ENCODE measurements at regions not wholly inside any gene's neighbourhood (a gene's known extent, or its start where the extent isn't known, plus 50 kb on each side); places are given as distances from the start of the nearest gene placed in this dataset.

DNA sequence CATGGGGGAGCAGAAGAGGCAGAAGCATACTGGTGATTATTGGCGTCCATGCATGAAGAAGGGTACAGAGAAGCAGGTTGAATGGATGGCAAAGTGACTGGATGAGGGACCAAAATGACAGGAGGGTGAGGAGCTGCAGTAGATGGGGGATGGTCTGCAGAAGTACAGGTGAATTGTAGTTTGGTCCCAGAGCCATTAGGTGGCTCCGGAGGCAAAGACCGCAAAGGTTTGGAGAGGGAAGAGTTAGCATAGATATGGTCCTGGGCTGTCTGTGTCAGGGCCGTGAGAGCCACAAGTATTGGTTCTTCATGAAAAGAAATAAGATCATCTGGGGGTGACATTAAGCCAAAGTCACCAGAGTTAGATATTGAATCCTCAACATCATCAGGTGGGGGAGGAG lies 59.0 kb upstream of the ZNF726 start:
- no peak overlapping the region for H3K27ac Mint-ChIP-seq
- H3K4me3 Mint-ChIP-seq, result no peak overlapping the region
- peaks cover 27% of the 10 kb centered on the region for H3K9me3 Mint-ChIP-seq
- POLR2A ChIA-PET, result no interaction called here
- no peak for DNase-seq
- no peaks in the 10 kb centered on the region for H3K27me3 Mint-ChIP-seq
- peaks cover 2% of the 10 kb centered on the region for H3K36me3 Mint-ChIP-seq
- H3K4me1 Mint-ChIP-seq, result no peaks in the 10 kb centered on the region
- ATAC-seq (ENCODE audit: low read depth), result no peak

DNA sequence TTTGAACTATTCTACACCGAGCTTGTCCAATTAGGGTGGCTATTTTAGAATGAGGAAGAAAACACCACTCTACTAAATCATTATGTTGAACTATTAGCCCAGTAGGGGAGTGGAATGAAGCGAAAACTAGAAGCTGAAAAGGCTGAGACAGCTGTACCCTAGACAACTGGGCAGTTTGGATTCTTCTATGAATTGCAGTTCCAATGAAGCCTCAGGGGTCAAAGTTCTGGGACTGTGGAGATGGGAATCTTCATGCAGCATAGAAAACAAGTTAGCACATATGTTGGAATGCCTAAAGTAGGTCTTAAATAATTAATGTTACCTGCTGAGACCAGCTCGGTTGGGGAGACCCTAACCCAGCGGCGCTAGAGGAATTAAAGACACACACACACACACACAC lies 62.7 kb upstream of the ZNF726 start:
- Mint-ChIP-seq H3K36me3 (peaks cover 2% of the 10 kb centered on the region), H3K4me3 (no peak overlapping the region), H3K4me1 (no peaks in the 10 kb centered on the region), H3K27me3 (no peaks in the 10 kb centered on the region), H3K9me3 (peaks cover 38% of the 10 kb centered on the region), H3K27ac (no peak overlapping the region)
- DNase-seq (no peak), ATAC-seq (ENCODE audit: low read depth) (no peak)
- POLR2A ChIA-PET, result no interaction called here

DNA sequence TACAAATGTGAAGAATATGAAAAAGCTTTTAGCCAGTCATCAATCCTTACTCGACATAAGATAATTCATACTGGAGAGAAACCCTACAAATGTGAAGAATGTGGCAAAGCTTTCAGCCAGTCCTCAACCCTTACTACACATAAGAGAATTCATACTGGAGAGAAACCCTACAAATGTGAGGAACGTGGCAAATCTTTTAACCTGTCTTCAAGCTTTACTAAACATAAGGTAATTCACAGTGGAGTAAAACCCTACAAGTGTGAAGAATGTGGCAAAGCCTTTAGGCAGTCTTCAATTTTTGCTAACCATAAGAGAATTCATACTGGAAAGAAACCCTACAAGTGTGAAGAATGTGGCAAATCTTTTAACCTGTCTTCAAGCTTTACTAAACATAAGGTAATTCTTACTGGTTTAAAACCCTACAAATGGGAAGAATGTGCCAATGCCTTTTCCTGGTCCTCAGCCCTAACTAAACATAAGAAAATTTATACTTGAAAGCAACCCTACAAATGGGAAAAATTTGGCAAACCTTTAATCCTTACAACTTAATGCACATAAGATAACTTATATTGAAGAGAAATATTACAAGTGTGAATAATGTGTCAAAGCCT lies 74.1 kb upstream of the ZNF681 start:
- Mint-ChIP-seq H3K27me3 (no peaks in the 10 kb centered on the region), H3K36me3 (peaks cover 7% of the 10 kb centered on the region), H3K9me3 (peaks cover 29% of the 10 kb centered on the region), H3K27ac (no peak overlapping the region), H3K4me1 (no peaks in the 10 kb centered on the region), H3K4me3 (no peak overlapping the region)
- ATAC-seq (ENCODE audit: low read depth) (no peak), DNase-seq (no peak)
- POLR2A ChIA-PET, result no interaction called here

DNA sequence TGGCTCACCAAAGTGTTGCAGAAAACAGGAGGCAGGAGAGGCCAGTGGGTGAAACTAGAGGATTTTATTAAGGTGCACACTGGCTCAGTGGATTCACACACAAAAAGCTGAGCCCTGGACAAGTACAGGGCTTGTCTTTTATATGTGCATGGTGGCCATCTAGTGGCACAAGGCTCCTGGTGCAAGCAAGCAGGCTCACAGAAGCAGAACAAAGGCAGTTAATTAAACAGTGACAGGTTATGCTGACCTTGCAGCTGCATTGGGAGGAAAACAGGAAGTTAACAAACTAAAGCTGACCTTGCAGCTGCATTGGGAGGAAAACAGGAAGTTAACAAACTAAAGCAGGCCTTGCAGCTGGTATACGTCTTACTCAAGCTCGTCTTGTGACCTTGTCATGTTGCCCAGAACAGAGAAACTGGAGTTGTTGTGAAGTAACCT lies 65.3 kb upstream of the ZNF681 start:
- Mint-ChIP-seq H3K4me3 (no peak overlapping the region), H3K27me3 (no peaks in the 10 kb centered on the region), H3K36me3 (peaks cover 6% of the 10 kb centered on the region), H3K4me1 (peaks cover 3% of the 10 kb centered on the region), H3K9me3 (peaks cover 32% of the 10 kb centered on the region), H3K27ac (no peak overlapping the region)
- POLR2A ChIA-PET, result interaction anchor here (0.8 kb wide), 1 partner anchor 65 kb away, joined by 3 read pairs; the partner anchor contains the start of gene ZNF681
- ATAC-seq (ENCODE audit: low read depth) (peak; percentile 22), DNase-seq (no peak)

DNA sequence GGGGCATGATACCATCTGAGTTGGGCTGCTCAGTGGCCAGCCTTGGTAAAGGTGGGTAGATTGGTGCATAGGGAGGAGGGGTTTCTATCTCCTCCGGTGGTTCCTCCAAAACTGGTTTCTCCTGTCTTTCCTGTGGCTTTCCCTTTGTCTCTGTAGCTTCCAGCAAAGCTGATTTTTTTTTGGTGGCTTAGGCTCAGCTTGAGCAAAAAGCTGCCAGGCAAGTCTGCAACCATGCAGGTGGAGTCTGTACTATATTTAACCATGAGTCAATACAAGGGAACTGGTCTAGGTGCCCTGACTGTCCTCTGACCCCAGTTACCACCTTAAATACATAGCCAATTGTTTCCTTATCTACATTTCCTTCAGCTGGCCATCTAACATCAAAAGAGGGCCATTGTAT lies 64.0 kb upstream of the ZNF681 start:
- Mint-ChIP-seq H3K27me3 (no peaks in the 10 kb centered on the region), H3K36me3 (peaks cover 6% of the 10 kb centered on the region), H3K4me1 (peaks cover 3% of the 10 kb centered on the region), H3K4me3 (no peak overlapping the region), H3K27ac (no peak overlapping the region), H3K9me3 (peaks cover 38% of the 10 kb centered on the region)
- ATAC-seq (ENCODE audit: low read depth), result no peak
- POLR2A ChIA-PET, result interaction anchor here (0.6 kb wide), 1 partner anchor 282 kb away, joined by 3 read pairs; no protein-coding TSS in a partner anchor
- no peak for DNase-seq

DNA sequence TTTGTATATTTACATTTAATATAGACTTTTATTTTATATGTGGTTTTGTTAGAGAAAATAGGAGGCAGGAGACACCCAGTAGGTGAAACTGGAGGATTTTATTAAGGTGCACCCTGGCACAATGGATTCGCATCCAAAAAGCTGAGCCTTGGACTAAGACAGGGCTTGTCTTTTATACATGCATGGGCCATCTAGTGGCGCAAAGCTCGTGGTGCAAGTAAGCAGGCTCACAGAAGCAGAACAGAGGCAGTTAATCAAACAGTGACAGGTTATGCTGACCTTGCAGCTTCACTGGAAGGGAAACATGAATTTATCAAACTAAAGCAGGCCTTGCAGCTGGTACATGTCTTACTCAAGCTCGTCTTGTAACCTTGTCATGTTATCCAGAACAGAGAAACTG lies 58.8 kb upstream of the ZNF681 start:
- no peaks in the 10 kb centered on the region for H3K4me1 Mint-ChIP-seq
- H3K27ac Mint-ChIP-seq, result no peak overlapping the region

DNA sequence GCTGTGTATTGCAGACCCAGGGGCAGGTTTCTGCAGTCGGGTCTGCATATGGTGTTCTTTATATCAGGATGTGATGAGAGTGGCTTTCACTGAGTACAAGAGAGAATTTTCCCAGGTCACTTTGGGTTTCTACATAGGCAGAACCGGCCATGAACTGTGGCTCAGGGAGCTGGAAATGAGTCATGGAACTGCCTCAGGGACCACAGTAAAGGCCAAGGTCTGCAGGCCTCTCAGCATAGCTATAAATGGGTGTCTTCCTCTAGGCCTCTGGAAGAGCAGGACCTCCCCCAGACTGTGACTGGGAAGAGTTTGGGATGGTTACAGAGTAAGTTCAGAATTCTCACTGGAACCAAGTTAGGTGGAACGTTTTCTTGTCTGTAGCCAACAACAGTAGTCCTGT lies 51.8 kb upstream of the ZNF681 start:
- H3K27ac Mint-ChIP-seq, result no peak overlapping the region
- no peak overlapping the region for H3K4me3 Mint-ChIP-seq
- no peaks in the 10 kb centered on the region for H3K27me3 Mint-ChIP-seq
- ATAC-seq (ENCODE audit: low read depth) (no peak), DNase-seq (no peak)
- H3K9me3 Mint-ChIP-seq, result peaks cover 19% of the 10 kb centered on the region
- POLR2A ChIA-PET, result no interaction called here
- no peaks in the 10 kb centered on the region for H3K4me1 Mint-ChIP-seq
- H3K36me3 Mint-ChIP-seq, result peaks cover 30% of the 10 kb centered on the region

More for the DNA sequence above, 58.8 kb upstream of the ZNF681 start:
- ATAC-seq (ENCODE audit: low read depth), result no peak
- POLR2A ChIA-PET, result interaction anchor here (0.6 to 0.9 kb wide), 2 partner anchors 59 to 422 kb away, joined by 4 to 5 read pairs; partner anchors contain the start of genes ZNF681 and ZNF91
- Mint-ChIP-seq H3K4me3 (no peak overlapping the region), H3K36me3 (peaks cover 4% of the 10 kb centered on the region), H3K27me3 (no peaks in the 10 kb centered on the region), H3K9me3 (peaks cover 26% of the 10 kb centered on the region)
- DNase-seq, result no peak
